ENCODE measurements at regions not wholly inside any gene's neighbourhood (a gene's known extent, or its start where the extent isn't known, plus 50 kb on each side); places are given as distances from the start of the nearest gene placed in this dataset.

- no peak for TF ChIP-seq EP300 (IDR thresholded peaks at IDR 0.05)
- no peak for TF ChIP-seq CTCF (IDR thresholded peaks at IDR 0.05)
- no peak for TF ChIP-seq POLR2AphosphoS5 (IDR thresholded peaks at IDR 0.05)
Observed at GRCh38 chr4:81746773-81747172, 275.1 kb upstream of the RASGEF1B start.
